NCI-H1417 treated with DMSO at 0.1 percent for 48 hours (cell line): ENCODE measurements at regions not wholly inside any gene's neighbourhood (a gene's known extent, or its start where the extent isn't known, plus 50 kb on each side); places are given as distances from the start of the nearest gene placed in this dataset.

Experiments used
- DNase-seq: peaks from one replicate; lab custom pipeline; 2025; lab: John Stamatoyannopoulos, UW

- DNase-seq = no peak
These were observed 124.2 kb upstream of the CXCR4 start for GRCh38 chr2:136242100-136242499.

GRCh38 chr2:136239079-136239685, 121.2 kb upstream of the CXCR4 start:
- DNase-seq = no peak

DNA sequence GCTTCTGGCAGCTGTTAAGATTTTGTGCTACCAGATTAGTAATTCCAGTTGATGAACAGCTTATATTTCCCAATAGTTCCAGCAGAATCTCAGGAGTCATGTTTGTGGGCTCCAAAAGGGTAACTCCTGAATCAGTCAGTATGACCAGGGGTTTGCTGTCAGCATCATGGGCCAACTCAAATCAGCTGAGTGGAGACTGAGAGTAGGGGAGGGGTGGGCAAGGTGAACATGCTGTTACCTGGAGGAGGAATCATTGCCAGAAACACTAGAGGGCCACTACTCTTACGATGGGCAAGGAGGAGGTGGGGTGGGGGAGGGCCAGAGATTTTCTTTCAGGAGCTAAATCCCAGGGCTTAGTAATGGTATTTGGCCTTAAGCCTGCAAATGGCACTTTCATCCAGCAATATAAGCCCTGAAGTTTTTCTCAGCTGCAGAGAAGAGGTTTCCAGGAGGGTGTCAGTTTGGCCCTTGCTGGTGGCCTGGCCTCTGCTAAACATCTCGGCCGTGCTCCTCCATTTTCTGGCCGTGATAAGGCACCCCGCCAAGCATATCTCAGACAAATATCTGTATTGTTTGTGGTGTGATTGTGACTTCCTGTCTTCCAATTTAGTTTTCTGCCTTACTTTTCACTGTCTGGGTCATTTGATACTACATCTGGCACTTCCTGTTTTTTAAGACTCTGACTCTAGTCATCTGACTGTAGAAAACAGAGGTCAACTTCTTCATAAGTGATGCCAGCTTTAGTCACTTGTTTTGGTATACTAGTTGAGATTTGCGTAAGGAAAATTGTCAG, 120.5 kb upstream of the CXCR4 start:
- DNase-seq = no peak

GRCh38 chr2:136236019-136236418, 118.1 kb upstream of the CXCR4 start:
- no peak for DNase-seq

GRCh38 chr2:136235546-136235945, 117.6 kb upstream of the CXCR4 start:
- no peak for DNase-seq

DNA sequence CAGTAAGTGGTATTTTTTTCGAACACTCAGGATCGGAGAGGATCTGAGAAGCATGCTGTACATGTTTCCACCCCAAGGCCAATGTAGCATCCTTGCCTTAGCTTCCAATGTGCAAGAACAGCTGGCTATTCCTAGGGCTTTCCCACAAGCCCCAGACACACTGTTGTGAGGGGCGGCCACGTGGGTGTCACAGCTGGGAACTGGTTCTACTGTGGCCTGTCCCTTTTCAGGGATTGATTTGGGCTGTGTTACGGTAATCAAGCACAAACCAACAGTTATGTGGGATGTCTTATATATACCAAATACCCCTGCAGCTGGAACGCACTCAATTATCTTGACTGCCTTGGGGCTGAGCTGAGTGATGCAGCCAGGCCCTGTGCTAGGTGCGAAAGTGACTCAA, 116.3 kb upstream of the CXCR4 start:
- no peak for DNase-seq

DNA sequence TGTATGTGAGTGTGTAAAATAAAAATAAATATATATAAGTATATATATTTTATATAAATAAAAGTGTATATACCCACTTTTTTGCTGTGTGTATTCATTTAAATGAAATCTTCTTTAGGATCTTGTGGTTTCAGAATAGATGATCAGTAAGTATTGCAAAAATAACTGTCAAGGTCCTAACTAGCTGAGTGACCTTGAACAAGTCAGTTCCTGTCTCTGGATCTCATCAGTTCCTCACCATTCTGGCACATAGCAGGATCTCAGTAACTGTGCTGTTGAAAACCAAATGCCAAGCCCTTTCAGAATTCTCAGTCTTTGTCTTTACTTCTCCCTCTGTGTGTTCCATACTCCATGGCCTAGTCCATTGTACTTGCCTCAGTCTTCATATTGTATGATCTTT, 115.3 kb upstream of the CXCR4 start:
- no peak for DNase-seq

DNA sequence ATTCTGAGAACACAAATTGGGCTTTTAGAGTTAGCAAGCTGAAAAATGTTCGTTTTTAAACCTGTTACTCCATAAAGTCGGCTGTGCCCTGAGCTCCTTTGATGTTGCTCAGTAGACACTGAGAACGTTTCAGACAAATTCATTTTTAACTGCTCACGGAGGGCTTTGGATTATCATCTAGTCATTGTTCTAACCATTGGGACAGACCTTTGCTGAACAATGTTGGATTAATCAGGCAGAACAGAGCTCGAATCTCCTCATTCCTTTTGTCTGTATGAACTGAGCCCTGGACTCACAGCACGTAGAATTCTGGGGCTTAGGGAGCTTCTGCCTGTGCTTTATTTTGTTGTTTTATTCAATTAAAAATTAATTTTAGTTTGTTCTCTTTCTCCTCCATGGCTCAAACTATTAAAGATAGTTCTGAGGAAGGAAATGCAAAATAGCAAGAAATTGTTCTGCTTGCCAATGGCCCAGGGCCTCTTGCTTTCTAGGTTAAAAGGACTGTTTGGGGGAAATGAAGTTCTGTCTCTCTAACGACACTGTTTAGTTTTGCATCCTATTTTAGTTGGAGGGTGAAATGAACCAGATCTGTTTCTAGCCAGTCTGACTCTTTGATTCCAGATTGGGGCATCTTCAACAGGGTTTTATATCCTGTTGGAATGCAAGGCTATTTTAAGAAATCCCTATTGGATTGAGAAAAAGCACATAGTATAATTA, 114.7 kb upstream of the CXCR4 start:
- DNase-seq = no peak

DNA sequence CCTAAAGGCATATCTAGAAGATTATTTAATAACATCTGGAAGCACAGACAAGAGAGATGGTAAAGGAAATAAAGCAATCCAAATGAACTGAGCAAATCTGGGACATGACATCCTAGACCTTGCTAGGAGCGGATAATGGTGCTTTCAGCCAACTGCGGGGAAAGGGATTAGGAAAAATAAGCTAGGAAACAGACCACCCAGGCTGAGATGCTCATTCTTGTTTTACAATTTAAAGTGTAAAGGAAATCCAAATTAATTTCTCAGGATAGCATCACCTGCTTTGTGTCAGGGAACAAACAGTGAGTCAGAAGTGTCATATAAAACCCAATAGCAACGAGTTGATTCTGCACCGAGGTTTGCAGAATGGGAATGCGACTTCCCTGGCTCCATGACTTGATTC, 112.5 kb upstream of the CXCR4 start:
- no peak for DNase-seq

DNA sequence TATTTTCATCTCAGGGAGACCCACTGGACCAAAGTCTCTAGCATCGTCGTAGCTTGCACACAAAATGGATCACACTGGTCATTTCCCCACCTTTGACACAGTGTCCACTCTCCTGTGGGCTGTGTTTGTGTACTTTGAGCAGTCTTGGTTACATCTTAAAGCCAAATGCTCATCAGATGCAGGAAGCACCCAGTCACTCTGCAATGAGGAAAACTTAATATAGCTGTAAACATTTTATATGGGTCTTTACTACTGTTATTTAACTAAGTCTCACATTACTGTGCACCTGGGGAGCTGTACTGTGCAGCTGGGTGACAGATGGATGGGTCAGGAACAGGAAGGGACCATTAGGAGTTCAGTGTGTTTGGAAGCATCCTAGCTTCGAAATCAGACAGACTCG, 109.0 kb upstream of the CXCR4 start:
- no peak for DNase-seq

- no peak for DNase-seq
These were observed 108.2 kb upstream of the CXCR4 start for GRCh38 chr2:136225950-136226835.

DNA sequence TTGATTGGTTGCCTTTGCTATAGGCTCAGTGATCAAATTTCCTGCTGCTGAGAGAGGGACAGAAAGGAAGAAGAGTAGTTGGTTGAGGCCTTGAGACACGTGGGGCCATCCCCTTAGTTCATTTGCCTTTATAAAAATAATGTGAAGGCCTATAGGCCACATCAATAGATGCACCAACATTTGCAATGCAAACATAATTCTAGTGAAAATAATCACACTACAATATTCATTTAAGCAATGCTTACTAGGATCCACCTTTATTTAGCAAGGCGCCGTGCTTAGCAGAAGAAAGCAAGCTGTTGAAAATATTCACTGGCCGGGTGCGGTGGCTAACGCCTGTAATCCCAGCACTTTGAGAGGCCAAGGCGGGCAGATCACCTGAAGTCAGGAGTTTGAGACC, 105.3 kb upstream of the CXCR4 start:
- DNase-seq = no peak

DNA sequence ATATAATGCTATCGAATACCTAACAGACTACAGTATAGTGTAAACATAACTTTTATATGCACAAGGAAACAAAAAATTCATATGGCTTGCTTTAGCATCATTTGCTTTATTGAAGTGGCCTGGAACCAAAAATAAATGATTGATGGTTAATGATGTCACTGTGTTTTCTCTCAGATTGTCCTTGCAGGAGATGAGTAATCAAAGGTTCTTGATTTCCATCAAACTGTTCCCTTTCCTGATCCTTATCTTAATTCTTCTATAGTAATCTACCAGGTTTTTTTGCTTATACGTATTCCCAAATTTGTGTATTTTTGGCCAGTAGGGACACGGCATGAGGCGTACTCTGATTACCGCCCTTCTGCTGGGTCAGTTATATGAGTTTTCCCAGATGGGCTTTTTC, 104.9 kb upstream of the CXCR4 start:
- no peak for DNase-seq

DNA sequence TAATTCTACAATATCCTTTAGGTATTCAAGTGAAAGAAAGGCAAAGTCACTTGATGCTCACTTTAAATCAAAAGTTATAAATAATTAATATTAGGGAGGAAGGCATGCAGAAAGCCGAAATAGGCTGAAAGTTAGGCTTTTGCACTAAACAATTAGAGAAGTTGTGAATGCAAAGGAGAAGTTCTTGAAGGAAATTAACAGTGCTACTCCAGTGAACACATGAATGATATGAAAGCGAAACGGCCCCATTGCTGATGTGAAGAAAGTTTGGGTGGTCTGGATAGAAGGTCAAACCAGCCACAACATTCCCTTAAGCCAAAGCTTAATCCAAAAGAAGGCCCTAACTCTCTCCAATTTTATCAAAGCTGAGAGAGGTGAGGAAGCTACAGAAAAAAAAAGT, 103.1 kb upstream of the CXCR4 start:
- no peak for DNase-seq

DNA sequence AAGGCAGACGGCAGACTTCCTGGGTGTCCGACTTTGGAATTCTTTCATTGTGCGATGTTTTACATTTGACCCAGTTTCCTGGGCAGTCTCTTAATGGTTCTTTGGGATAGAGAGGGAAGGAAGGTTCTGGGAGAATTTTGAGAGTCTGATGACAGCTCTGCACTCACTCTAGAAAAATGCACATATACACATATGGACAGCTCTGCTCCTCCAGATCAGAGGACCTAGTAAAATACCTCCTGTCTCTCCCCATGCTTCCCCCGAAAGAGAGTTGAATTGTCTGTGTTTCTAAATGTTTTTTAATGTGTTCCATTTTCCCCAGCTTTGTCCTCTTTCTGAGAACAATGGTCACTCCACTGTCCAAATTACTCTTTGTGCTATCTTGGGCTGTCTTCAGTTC, 102.0 kb upstream of the CXCR4 start:
- no peak for DNase-seq

- no peak for DNase-seq
These were observed 101.4 kb upstream of the CXCR4 start for GRCh38 chr2:136219341-136219740.

- no peak for DNase-seq
These were observed 100.0 kb upstream of the CXCR4 start for GRCh38 chr2:136217996-136218395.

- DNase-seq = no peak
These were observed 98.0 kb upstream of the CXCR4 start for GRCh38 chr2:136215908-136216472.

GRCh38 chr2:136215449-136215848, 97.5 kb upstream of the CXCR4 start:
- DNase-seq = no peak

DNA sequence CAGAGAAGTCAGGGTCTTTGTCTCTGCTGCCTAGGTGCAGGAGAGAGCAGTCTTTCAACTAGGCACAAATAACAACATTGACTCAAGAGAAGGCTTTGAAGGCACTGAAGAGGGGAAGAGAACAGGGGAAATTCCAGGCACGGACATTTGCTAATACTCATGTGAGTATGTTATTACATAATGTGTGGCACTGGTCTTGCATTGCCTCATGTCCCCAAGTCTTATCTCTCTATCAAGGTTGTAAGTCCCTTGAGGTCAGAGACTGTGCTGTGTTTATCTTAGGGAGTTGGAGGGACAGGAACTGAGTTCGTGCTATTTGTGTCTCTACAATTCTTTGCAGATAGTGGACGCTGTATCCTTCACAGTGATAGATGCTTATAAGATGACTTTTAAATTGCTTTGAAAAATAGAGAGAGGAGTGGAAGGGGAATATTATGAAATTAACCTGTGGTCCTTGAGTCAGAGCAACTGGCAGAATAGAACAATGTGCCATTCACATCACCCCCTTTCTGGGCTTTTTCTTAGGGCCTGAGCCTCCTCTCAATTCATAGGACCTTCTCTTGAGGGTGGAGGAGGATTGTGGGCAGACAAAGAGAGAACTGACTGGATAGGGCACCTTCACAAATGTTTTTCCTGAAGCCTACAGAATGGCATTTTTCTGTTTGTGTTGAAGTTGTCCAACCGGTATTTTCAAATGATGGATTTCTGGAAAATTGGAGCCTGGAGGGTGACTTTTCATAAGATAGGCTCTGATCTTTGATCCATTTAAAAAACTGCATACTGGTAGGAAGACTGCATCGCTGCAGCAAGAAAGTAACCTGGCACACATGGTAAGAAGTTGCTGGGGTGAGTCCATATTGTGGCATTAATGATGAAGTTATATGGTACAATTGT, 96.6 kb upstream of the CXCR4 start:
- no peak for DNase-seq

GRCh38 chr2:136213836-136214235, 95.9 kb upstream of the CXCR4 start:
- DNase-seq = no peak
